Neural cell (in vitro differentiated cells): ENCODE measurements at regions not wholly inside any gene's neighbourhood (a gene's known extent, or its start where the extent isn't known, plus 50 kb on each side); places are given as distances from the start of the nearest gene placed in this dataset.

Experiments used
- H2AFZ ChIP-seq: fragments of 200-600, 300-800 bp; sonication (generic), shearing (Covaris generic); 2 replicates; pipeline ENCODE4 v1.6.0; 2014; ENCODE audit warnings: low read depth, mild to moderate bottlenecking, antibody characterized with exemption, low read length, moderate library complexity
- H3F3A ChIP-seq: fragments of 200-600 bp; shearing (Covaris generic); 2 replicates; pipeline ENCODE4 v1.6.1; 2016; ENCODE audit warnings: mild to moderate bottlenecking, moderate library complexity, mixed read lengths, antibody characterized with exemption, low read length; ENCODE audit not compliant: insufficient read depth, poor library complexity, severe bottlenecking
- H3K27ac ChIP-seq: fragments of 200-600, 300-800 bp; sonication (generic), shearing (Covaris generic); 2 replicates; pipeline ENCODE4 v1.5.1; 2014; ENCODE audit warnings: mild to moderate bottlenecking, low read length, moderate library complexity
- H3K27me3 ChIP-seq: fragments of 300-800, 200-600 bp; sonication (generic), shearing (Covaris generic); 2 replicates; pipeline ENCODE4 v1.6.0; 2014; ENCODE audit warnings: mild to moderate bottlenecking, low read depth, low read length, moderate library complexity; ENCODE audit not compliant: insufficient read depth
- H3K36me3 ChIP-seq: fragments of 300-800, 200-600 bp; sonication (generic), shearing (Covaris generic); 2 replicates; pipeline ENCODE4 v1.5.1; 2014; ENCODE audit warnings: mild to moderate bottlenecking, antibody characterized with exemption, low read length, moderate library complexity; ENCODE audit not compliant: insufficient read depth
- H3K4me2 ChIP-seq: fragments of 300-800, 200-600 bp; sonication (generic), shearing (Covaris generic); 2 replicates; pipeline ENCODE4 v1.6.0; 2014; ENCODE audit warnings: mild to moderate bottlenecking, low read length
- H3K4me3 ChIP-seq: fragments of 300-800, 200-600 bp; sonication (generic), shearing (Covaris generic); 2 replicates; pipeline ENCODE4 v1.5.1; 2014; ENCODE audit warnings: mild to moderate bottlenecking, low read length, moderate library complexity
- H3K79me2 ChIP-seq: fragments of 200-600 bp; shearing (Covaris generic); replicated peaks from 2 replicates; pipeline ENCODE4 v1.6.0; 2014; ENCODE audit warnings: mild to moderate bottlenecking, low read length, moderate library complexity; ENCODE audit not compliant: insufficient read depth
- H3K9ac ChIP-seq: fragments of 300-800, 200-600 bp; sonication (generic), shearing (Covaris generic); 2 replicates; pipeline ENCODE4 v1.6.1; 2016; ENCODE audit warnings: mild to moderate bottlenecking, low read length, mixed read lengths
- H3K9me2 ChIP-seq: fragments of 200-600 bp; shearing (Covaris generic); 2 replicates; pipeline ENCODE4 v1.6.1; 2016; ENCODE audit warnings: mild to moderate bottlenecking, low read length, mixed read lengths; ENCODE audit not compliant: insufficient read depth
- H3K9me3 ChIP-seq: fragments of 200-600, 300-800 bp; sonication (generic), shearing (Covaris generic); 2 replicates; pipeline ENCODE4 v1.6.1; 2016; ENCODE audit warnings: mild to moderate bottlenecking, mixed run types, low read length, moderate library complexity, mixed read lengths
- H4K20me1 ChIP-seq: fragments of 200-600 bp; shearing (Covaris generic); 2 replicates; pipeline ENCODE4 v1.6.1; 2016; ENCODE audit warnings: mild to moderate bottlenecking, mixed run types; ENCODE audit not compliant: insufficient read depth
- CTCF ChIP-seq: fragments of 450-650 bp; IDR thresholded peaks from 2 replicates; pipeline ENCODE4 v1.5.1; 2014; ENCODE audit warnings: antibody characterized with exemption, mild to moderate bottlenecking, moderate library complexity; ENCODE audit not compliant: poor library complexity, severe bottlenecking
- EP300 ChIP-seq: fragments of 450-650 bp; conservative IDR thresholded peaks from 2 replicates; pipeline ENCODE4 v1.6.1; 2014; ENCODE audit warnings: antibody characterized with exemption, mild to moderate bottlenecking, moderate library complexity; ENCODE audit not compliant: poor library complexity, severe bottlenecking
- EZH2 ChIP-seq: fragments of 200-600, 300-800 bp; shearing (Covaris generic), sonication (generic); IDR thresholded peaks from 2 replicates; pipeline ENCODE4 v1.6.1; 2014; ENCODE audit warnings: antibody characterized with exemption, low read length, borderline replicate concordance, mild to moderate bottlenecking; ENCODE audit not compliant: insufficient read depth, poor library complexity, severe bottlenecking
- MXI1 ChIP-seq: fragments of 450-650 bp; conservative IDR thresholded peaks from 2 replicates; pipeline ENCODE4 v1.6.1; 2014; ENCODE audit warnings: antibody characterized with exemption, mild to moderate bottlenecking; ENCODE audit not compliant: poor library complexity, severe bottlenecking
- POLR2AphosphoS5 ChIP-seq: IDR thresholded peaks from 2 replicates; pipeline ENCODE4 v1.6.1; 2012
- RAD21 ChIP-seq: fragments of 450-650 bp; conservative IDR thresholded peaks from 2 replicates; pipeline ENCODE4 v1.6.1; 2014; ENCODE audit warnings: antibody characterized with exemption, mild to moderate bottlenecking, moderate library complexity
- REST ChIP-seq: IDR thresholded peaks from 2 replicates; pipeline ENCODE4 v1.6.1; 2012; ENCODE audit warnings: borderline replicate concordance
- SMC3 ChIP-seq: fragments of 450-650 bp; conservative IDR thresholded peaks from 2 replicates; pipeline ENCODE4 v1.6.1; 2014; ENCODE audit warnings: antibody characterized with exemption, mild to moderate bottlenecking, moderate library complexity; ENCODE audit not compliant: poor library complexity
- TAF1 ChIP-seq: IDR thresholded peaks from 2 replicates; pipeline ENCODE4 v1.6.1; 2012; ENCODE audit warnings: low read depth

GRCh38 chr1:71285529-71285928 lies 204.7 kb upstream of the ZRANB2 start:
- Histone ChIP-seq H4K20me1 (no peaks in the 10 kb centered on the region), H3K36me3 (no peaks in the 10 kb centered on the region), H3K4me2 (no peak overlapping the region), H3K9ac (no peak overlapping the region), H3K9me2 (no peaks in the 10 kb centered on the region), H3K79me2 (no peaks in the 10 kb centered on the region), H3K4me3 (no peak overlapping the region), H2AFZ (no peak overlapping the region), H3K9me3 (no peaks in the 10 kb centered on the region), H3K27me3 (no peaks in the 10 kb centered on the region), H3K27ac (no peak overlapping the region), H3F3A (no peaks in the 10 kb centered on the region)
- no peak for TF ChIP-seq EZH2
- no peak for TF ChIP-seq EP300
- no peak for TF ChIP-seq POLR2AphosphoS5
- TF ChIP-seq TAF1, result no peak
- no peak for TF ChIP-seq RAD21
- no peak for TF ChIP-seq REST
- TF ChIP-seq MXI1, result no peak
- no peak for TF ChIP-seq SMC3
- no peak for TF ChIP-seq CTCF

- H3K27me3 ChIP-seq, result no peaks in the 10 kb centered on the region
- H2AFZ ChIP-seq, result no peak overlapping the region
- no peaks in the 10 kb centered on the region for H4K20me1 ChIP-seq
- H3K9ac ChIP-seq, result no peak overlapping the region
- no peaks in the 10 kb centered on the region for H3K36me3 ChIP-seq
- no peaks in the 10 kb centered on the region for H3K9me3 ChIP-seq
- no peak overlapping the region for H3K4me3 ChIP-seq
- H3F3A ChIP-seq, result no peaks in the 10 kb centered on the region
- H3K4me2 ChIP-seq, result no peak overlapping the region
- no peak overlapping the region for H3K27ac ChIP-seq
- no peaks in the 10 kb centered on the region for H3K9me2 ChIP-seq
- TF ChIP-seq MXI1 (no peak), CTCF (no peak), REST (no peak), EP300 (no peak), EZH2 (no peak), POLR2AphosphoS5 (no peak), RAD21 (no peak), TAF1 (no peak), SMC3 (no peak)
- no peaks in the 10 kb centered on the region for H3K79me2 ChIP-seq
Observed at GRCh38 chr1:71276466-71276865, 195.6 kb upstream of the ZRANB2 start.
